DOHH2 (cell line): ENCODE measurements at regions not wholly inside any gene's neighbourhood (a gene's known extent, or its start where the extent isn't known, plus 50 kb on each side); places are given as distances from the start of the nearest gene placed in this dataset.
"Not testable (repeated sequence)": the region's sequence is repeated elsewhere in the genome, so short reads cannot be mapped to it uniquely, and the experiment has no call there.

Experiments used
- H3F3A ChIP-seq: fragments of 200-600 bp; sonication (generic), shearing (Covaris generic); 2 replicates; pipeline ENCODE4 v1.6.0; 2016; ENCODE audit warnings: antibody characterized with exemption, mild to moderate bottlenecking; ENCODE audit not compliant: control insufficient read depth, insufficient read depth
- H3K27ac ChIP-seq: fragments of 200-600 bp; sonication (generic); 2 replicates; pipeline ENCODE4 v1.5.1; 2014; ENCODE audit warnings: low read depth, mild to moderate bottlenecking, low read length, moderate library complexity
- H3K27me3 ChIP-seq: fragments of 200-600 bp; sonication (generic); 2 replicates; pipeline ENCODE4 v1.6.1; 2014; ENCODE audit warnings: mild to moderate bottlenecking, low read length, mixed read lengths; ENCODE audit not compliant: control insufficient read depth
- H3K36me3 ChIP-seq: fragments of 200-600 bp; sonication (generic); 2 replicates; pipeline ENCODE4 v1.6.1; 2014; ENCODE audit warnings: mild to moderate bottlenecking, low read length, moderate library complexity, mixed read lengths; ENCODE audit not compliant: control insufficient read depth
- H3K4me1 ChIP-seq: fragments of 200-600 bp; sonication (generic); 2 replicates; pipeline ENCODE4 v1.6.1; 2014; ENCODE audit warnings: mild to moderate bottlenecking, low read length, mixed read lengths; ENCODE audit not compliant: control insufficient read depth
- H3K4me2 ChIP-seq: fragments of 200-600 bp; sonication (generic); 2 replicates; pipeline ENCODE4 v1.6.0; 2014; ENCODE audit warnings: mild to moderate bottlenecking, low read length, moderate library complexity
- H3K4me3 ChIP-seq: fragments of 200-600 bp; sonication (generic); 2 replicates; pipeline ENCODE4 v1.5.1; 2014; ENCODE audit warnings: mild to moderate bottlenecking, low read length, mixed read lengths
- H3K79me2 ChIP-seq: fragments of 200-600 bp; sonication (generic); 2 replicates; pipeline ENCODE4 v1.6.1; 2014; ENCODE audit warnings: mild to moderate bottlenecking, low read length, mixed read lengths; ENCODE audit not compliant: control insufficient read depth
- H3K9me2 ChIP-seq: fragments of 200-600 bp; sonication (generic); replicated peaks from 2 replicates; pipeline ENCODE4 v1.6.1; 2014; ENCODE audit warnings: mild to moderate bottlenecking, low read length, mixed read lengths; ENCODE audit not compliant: control insufficient read depth
- H3K9me3 ChIP-seq: fragments of 200-600 bp; sonication (generic); 2 replicates; pipeline ENCODE4 v1.6.1; 2014; ENCODE audit warnings: antibody characterized with exemption, low read length, mixed read lengths; ENCODE audit not compliant: control insufficient read depth, insufficient read depth
- H4K20me1 ChIP-seq: fragments of 200-600 bp; sonication (generic); 2 replicates; pipeline ENCODE4 v1.6.0; 2014; ENCODE audit warnings: low read depth, mild to moderate bottlenecking, antibody characterized with exemption, low read length, moderate library complexity; ENCODE audit not compliant: control insufficient read depth, insufficient read depth
- CTCF ChIP-seq: fragments of 200-600 bp; sonication (generic); IDR thresholded peaks from one replicate; pipeline ENCODE4 v1.5.1; 2014; ENCODE audit warnings: antibody characterized with exemption, mild to moderate bottlenecking, low read depth, low read length; ENCODE audit not compliant: poor library complexity, severe bottlenecking
- EZH2phosphoT487 ChIP-seq: fragments of 200-600 bp; sonication (generic); IDR thresholded peaks from 2 replicates; pipeline ENCODE4 v1.6.1; 2017; ENCODE audit warnings: borderline replicate concordance, mild to moderate bottlenecking, antibody characterized with exemption, low read length, moderate library complexity, mixed read lengths

GRCh38 chr6:122930252-122931180 is 65.5 kb upstream of the CLVS2 start:
- Histone ChIP-seq H3K27ac (no peak overlapping the region), H3K4me1 (no peaks in the 10 kb centered on the region), H3K9me2 (no peaks in the 10 kb centered on the region), H3K4me2 (no peak overlapping the region), H4K20me1 (no peaks in the 10 kb centered on the region), H3K4me3 (no peak overlapping the region), H3K9me3 (no peaks in the 10 kb centered on the region), H3F3A (no peaks in the 10 kb centered on the region), H3K27me3 (no peaks in the 10 kb centered on the region), H3K36me3 (no peaks in the 10 kb centered on the region), H3K79me2 (no peaks in the 10 kb centered on the region)
- TF ChIP-seq EZH2phosphoT487, result no peak
- no peak for TF ChIP-seq CTCF

GRCh38 chr6:122931916-122932315 is 64.1 kb upstream of the CLVS2 start:
- TF ChIP-seq EZH2phosphoT487 (no peak), CTCF (no peak)
- H3F3A ChIP-seq, result no peaks in the 10 kb centered on the region
- no peaks in the 10 kb centered on the region for H3K9me3 ChIP-seq
- no peaks in the 10 kb centered on the region for H3K27me3 ChIP-seq
- H3K4me3 ChIP-seq, result no peak overlapping the region
- no peaks in the 10 kb centered on the region for H4K20me1 ChIP-seq
- no peak overlapping the region for H3K27ac ChIP-seq
- no peaks in the 10 kb centered on the region for H3K36me3 ChIP-seq
- H3K9me2 ChIP-seq, result no peaks in the 10 kb centered on the region
- H3K79me2 ChIP-seq, result no peaks in the 10 kb centered on the region
- H3K4me2 ChIP-seq, result no peak overlapping the region
- H3K4me1 ChIP-seq, result no peaks in the 10 kb centered on the region

- H3K4me3 ChIP-seq, H3F3A ChIP-seq, H3K79me2 ChIP-seq, H3K27ac ChIP-seq, H3K4me1 ChIP-seq, H4K20me1 ChIP-seq, H3K9me2 ChIP-seq, H3K9me3 ChIP-seq, H3K4me2 ChIP-seq, H3K36me3 ChIP-seq, H3K27me3 ChIP-seq: not testable (repeated sequence)
These were observed 51.1 kb upstream of the CLVS2 start for GRCh38 chr6:122944936-122945335.
